ENCODE measurements at regions not wholly inside any gene's neighbourhood (a gene's known extent, or its start where the extent isn't known, plus 50 kb on each side); places are given as distances from the start of the nearest gene placed in this dataset.
"Not testable (repeated sequence)": the region's sequence is repeated elsewhere in the genome, so short reads cannot be mapped to it uniquely, and the experiment has no call there.

- Mint-ChIP-seq H3K4me1 (peaks cover 25% of the 10 kb centered on the region), H3K9me3 (no peaks in the 10 kb centered on the region), H3K4me3 (no peak overlapping the region), H3K27me3 (ENCODE audit: low read depth) (no peaks in the 10 kb centered on the region), H3K27ac (no peak overlapping the region), H3K36me3 (no peaks in the 10 kb centered on the region)
- DNase-seq (ENCODE audit: low spot score in 2 of 2, unreplicated experiment in 2 of 2): no peak
- TF ChIP-seq CTCF (IDR thresholded peaks at IDR 0.05; ENCODE audit: unreplicated experiment): no peak
These were observed 106.4 kb upstream of the FAM241A start for GRCh38 chr4:112038861-112039260.

GRCh38 chr4:112049119-112049518 lies 96.1 kb upstream of the FAM241A start:
- H3K9me3 Mint-ChIP-seq; DNase-seq (ENCODE audit: low spot score in 2 of 2, unreplicated experiment in 2 of 2); H3K27ac Mint-ChIP-seq; H3K4me3 Mint-ChIP-seq; H3K27me3 Mint-ChIP-seq (ENCODE audit: low read depth); H3K36me3 Mint-ChIP-seq; H3K4me1 Mint-ChIP-seq: not testable (repeated sequence)

GRCh38 chr4:112053825-112054350 lies 91.4 kb upstream of the FAM241A start:
- TF ChIP-seq CTCF (IDR thresholded peaks at IDR 0.05; ENCODE audit: unreplicated experiment): no peak
- Mint-ChIP-seq H3K4me1 (peaks cover 15% of the 10 kb centered on the region), H3K36me3 (no peaks in the 10 kb centered on the region), H3K9me3 (no peaks in the 10 kb centered on the region), H3K27ac (no peak overlapping the region), H3K27me3 (ENCODE audit: low read depth) (no peaks in the 10 kb centered on the region), H3K4me3 (no peak overlapping the region)
- DNase-seq (ENCODE audit: low spot score in 2 of 2, unreplicated experiment in 2 of 2): no peak

GRCh38 chr4:112055100-112055499 lies 90.2 kb upstream of the FAM241A start:
- H3K36me3 Mint-ChIP-seq: no peaks in the 10 kb centered on the region
- TF ChIP-seq CTCF (IDR thresholded peaks at IDR 0.05; ENCODE audit: unreplicated experiment): no peak
- H3K4me3 Mint-ChIP-seq: no peak overlapping the region
- no peaks in the 10 kb centered on the region for H3K9me3 Mint-ChIP-seq
- no peak for DNase-seq (ENCODE audit: low spot score in 2 of 2, unreplicated experiment in 2 of 2)
- H3K4me1 Mint-ChIP-seq: peaks cover 15% of the 10 kb centered on the region
- no peak overlapping the region for H3K27ac Mint-ChIP-seq
- no peaks in the 10 kb centered on the region for H3K27me3 Mint-ChIP-seq (ENCODE audit: low read depth)

GRCh38 chr4:112057470-112057869 lies 87.8 kb upstream of the FAM241A start:
- Mint-ChIP-seq H3K27ac (no peak overlapping the region), H3K4me1 (peaks cover 18% of the 10 kb centered on the region), H3K9me3 (no peaks in the 10 kb centered on the region), H3K4me3 (no peak overlapping the region), H3K36me3 (no peaks in the 10 kb centered on the region), H3K27me3 (ENCODE audit: low read depth) (no peaks in the 10 kb centered on the region)
- no peak for TF ChIP-seq CTCF (IDR thresholded peaks at IDR 0.05; ENCODE audit: unreplicated experiment)
- no peak for DNase-seq (ENCODE audit: low spot score in 2 of 2, unreplicated experiment in 2 of 2)

- no peak for DNase-seq (ENCODE audit: low spot score in 2 of 2, unreplicated experiment in 2 of 2)
- Mint-ChIP-seq H3K4me1 (peaks cover 18% of the 10 kb centered on the region), H3K27me3 (ENCODE audit: low read depth) (no peaks in the 10 kb centered on the region), H3K4me3 (no peak overlapping the region), H3K27ac (no peak overlapping the region), H3K36me3 (no peaks in the 10 kb centered on the region), H3K9me3 (peaks cover 7% of the 10 kb centered on the region)
- TF ChIP-seq CTCF (IDR thresholded peaks at IDR 0.05; ENCODE audit: unreplicated experiment): no peak
These were observed 86.8 kb upstream of the FAM241A start for GRCh38 chr4:112058433-112058832.
